ENCODE measurements at regions not wholly inside any gene's neighbourhood (a gene's known extent, or its start where the extent isn't known, plus 50 kb on each side); places are given as distances from the start of the nearest gene placed in this dataset.
A peak's percentile ranks its signal among the peaks of the same experiment; 100 is the strongest.

- DNase-seq = no peak
These were observed 228.7 kb downstream of the REEP3 start for GRCh38 chr10:63749915-63750314.

GRCh38 chr10:63751836-63752235, 230.6 kb downstream of the REEP3 start:
- DNase-seq = no peak

GRCh38 chr10:63752318-63752717, 231.1 kb downstream of the REEP3 start:
- no peak for DNase-seq

- DNase-seq = no peak
These were observed 232.6 kb downstream of the REEP3 start for GRCh38 chr10:63753808-63754207.

- DNase-seq = no peak
These were observed 234.2 kb downstream of the REEP3 start for GRCh38 chr10:63755441-63755840.

DNA sequence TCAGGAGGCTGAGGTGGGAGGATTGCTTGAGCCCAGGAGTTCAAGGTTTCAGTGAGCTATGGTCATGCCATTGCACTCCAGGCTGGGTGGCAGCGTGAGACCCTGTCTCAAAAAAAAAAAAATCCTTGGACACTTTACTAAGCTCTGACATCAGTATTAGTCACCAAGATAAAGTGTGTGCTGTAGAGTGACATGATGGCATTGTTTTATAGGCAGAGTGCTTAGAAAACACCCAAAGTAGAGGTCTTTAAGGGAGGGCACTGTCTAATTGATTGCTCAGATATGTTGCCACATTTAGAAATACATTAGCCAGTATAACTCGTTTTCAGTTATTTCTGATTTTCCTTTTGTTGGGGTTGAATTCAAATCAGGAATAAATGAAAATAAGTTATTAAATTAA, 235.9 kb downstream of the REEP3 start:
- DNase-seq = no peak

DNA sequence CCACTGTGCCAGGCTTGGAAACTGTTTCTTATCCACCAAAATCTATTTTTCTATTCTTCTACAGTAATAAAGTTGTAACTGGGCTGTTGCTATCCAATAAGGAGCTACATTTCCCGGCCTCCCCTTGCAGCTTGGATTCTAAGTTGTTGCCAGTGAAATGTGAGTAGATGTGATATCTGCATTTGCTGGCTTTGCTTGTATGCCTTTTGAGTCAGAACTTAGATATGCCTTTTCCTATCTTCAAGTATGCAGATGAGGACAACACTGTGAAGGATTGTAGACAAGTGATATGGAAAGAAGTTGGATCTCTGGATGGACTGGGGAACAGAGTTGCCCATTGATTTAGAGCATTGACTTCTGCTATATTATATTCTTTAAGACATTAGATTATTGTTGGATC, 236.9 kb downstream of the REEP3 start:
- DNase-seq = no peak

GRCh38 chr10:63759335-63759734, 238.1 kb downstream of the REEP3 start:
- DNase-seq = no peak

GRCh38 chr10:63760034-63760707, 239.0 kb downstream of the REEP3 start:
- no peak for DNase-seq

GRCh38 chr10:63760708-63761047, 239.5 kb downstream of the REEP3 start:
- no peak for DNase-seq

DNA sequence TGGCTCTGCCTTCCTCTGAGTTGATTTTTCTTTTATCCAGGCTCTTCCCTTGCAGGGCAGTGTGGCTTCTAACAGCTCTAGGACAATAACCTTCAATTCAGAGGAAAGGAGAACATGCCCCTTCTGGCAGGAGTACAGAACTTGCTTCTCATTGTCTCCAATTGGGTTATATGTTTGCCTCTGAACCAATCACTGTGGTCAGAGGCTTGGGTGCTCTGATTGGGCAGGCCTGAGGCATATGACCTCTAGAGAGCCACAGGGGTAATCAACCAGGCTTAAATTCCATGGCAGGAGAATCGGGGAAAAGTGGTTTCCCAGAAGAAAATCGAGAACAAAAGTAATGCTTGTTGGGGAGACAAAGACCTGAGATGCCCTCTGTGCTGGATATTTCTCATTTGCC, 240.0 kb downstream of the REEP3 start:
- DNase-seq = peak; percentile 77

GRCh38 chr10:63763744-63764143, 242.5 kb downstream of the REEP3 start:
- no peak for DNase-seq

GRCh38 chr10:63765126-63765525, 243.9 kb downstream of the REEP3 start:
- DNase-seq = no peak

DNA sequence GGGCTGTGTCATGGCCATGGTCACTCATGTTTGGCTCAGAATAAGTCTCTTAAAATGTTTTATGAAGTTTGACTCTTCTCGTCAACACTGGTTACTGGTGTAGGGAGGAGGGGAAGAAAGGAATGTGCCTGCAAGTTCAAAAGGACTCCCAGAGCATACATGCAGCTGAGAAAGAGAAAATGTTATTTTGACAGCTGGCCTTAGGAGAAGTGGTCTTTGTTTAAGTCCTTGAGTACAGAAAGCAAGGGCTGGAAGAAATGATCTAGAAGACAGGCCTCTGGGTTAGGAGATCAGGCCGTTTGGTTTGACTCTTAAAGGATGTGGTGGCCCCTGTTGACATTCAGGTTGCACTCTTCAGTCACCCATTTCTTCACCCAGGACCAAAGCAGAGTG, 245.5 kb downstream of the REEP3 start:
- no peak for DNase-seq

- DNase-seq = peak; percentile 83
These were observed 246.1 kb downstream of the REEP3 start for GRCh38 chr10:63767138-63767801.

DNA sequence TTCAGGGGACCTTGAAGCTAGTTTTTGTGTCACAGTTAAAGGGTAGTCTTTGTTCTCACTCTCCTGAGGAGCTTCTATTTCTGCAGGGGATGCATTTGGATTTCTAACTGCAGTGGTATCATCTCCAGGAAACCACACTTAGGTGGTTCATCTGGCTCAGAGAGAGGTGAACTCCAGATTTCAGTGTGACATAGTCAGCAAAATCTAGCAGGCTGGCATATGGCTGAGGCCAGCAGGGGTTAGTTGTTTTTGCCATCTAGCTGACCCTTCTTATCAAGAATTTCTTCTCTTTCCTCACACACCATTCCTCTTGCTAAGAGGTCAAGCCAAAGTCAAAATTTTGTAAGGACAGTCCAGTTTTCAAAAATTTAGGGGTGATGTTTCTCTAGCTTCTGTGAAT, 248.2 kb downstream of the REEP3 start:
- DNase-seq = no peak

DNA sequence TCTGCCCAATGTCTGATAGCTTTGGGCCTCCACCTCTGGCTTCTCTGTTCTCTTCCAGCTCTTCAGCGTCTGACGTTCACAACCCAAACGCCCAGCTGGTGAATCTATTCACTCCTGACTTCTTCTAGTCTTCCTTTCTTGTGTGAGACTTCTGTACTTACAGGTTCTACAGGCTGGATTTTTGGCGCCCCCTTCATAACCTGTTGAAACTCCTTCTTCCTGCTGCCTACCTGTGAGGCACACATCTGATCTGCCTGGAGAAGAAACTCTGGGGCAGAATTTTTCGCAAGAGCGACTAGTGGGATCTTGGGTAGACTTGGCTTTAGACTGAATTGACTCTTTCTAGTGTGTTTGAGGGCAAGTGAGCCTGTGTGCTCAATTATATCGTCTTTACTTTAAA, 249.3 kb downstream of the REEP3 start:
- DNase-seq = no peak

GRCh38 chr10:63772491-63772890, 251.3 kb downstream of the REEP3 start:
- DNase-seq = no peak

DNA sequence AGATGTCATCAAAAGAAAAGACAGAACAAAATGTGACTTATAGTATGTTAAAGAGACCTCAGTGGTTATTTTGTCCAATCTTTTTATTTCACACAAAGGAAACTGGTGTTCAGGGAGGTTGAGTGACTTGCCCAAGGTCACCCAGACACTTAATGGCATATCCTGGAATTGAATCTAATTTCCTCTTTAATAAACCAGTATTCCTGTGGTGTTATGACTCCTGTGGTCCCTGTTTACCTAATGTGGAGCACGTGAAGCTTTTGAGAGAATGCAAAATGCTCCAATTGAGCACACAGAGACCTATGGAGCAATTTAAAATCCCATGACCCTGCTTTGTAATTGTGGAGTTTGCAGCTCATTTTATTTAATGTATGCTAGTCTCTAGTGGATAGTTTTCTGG, 251.9 kb downstream of the REEP3 start:
- DNase-seq = no peak

- no peak for DNase-seq
These were observed 252.8 kb downstream of the REEP3 start for GRCh38 chr10:63773962-63774361.

DNA sequence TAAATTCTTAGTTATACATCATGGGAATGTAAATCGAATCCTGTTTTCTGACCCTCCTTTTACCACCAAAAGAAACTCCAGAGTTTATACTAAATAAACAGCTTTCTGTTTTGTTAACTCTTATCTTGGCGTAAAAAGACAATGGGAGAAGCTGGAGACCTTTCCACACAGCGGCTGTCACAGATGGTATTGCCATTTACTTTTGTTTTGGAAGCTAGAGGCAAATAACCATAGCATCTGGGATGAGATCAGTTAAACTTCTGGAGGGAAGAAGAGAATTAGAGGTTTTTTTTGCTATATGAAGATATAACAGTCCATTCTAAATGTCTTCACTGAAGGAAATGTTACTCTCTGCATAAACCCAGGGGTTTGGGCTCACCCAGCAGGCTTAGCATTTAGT, 258.9 kb downstream of the REEP3 start:
- DNase-seq = no peak

- no peak for DNase-seq
These were observed 260.0 kb downstream of the REEP3 start for GRCh38 chr10:63781226-63781625.

DNA sequence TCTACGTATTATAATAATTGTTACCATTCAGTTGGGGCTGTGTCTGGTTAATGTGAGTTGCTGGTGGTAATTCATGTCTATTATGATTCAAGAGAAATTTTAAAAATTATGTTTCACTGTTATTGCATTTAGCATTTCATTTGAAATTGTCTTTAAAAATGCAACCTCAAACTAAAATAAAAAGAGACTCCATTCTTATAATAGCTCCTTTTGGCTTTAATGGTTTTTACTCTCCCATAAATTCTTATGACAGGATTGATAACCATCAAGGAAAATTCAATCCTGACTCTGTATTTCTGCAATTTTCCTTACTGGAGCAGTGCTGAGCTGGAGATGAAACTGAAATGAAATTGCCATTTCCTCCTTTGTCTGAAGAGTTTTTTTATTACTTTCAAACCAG, 262.7 kb downstream of the REEP3 start:
- no peak for DNase-seq

DNA sequence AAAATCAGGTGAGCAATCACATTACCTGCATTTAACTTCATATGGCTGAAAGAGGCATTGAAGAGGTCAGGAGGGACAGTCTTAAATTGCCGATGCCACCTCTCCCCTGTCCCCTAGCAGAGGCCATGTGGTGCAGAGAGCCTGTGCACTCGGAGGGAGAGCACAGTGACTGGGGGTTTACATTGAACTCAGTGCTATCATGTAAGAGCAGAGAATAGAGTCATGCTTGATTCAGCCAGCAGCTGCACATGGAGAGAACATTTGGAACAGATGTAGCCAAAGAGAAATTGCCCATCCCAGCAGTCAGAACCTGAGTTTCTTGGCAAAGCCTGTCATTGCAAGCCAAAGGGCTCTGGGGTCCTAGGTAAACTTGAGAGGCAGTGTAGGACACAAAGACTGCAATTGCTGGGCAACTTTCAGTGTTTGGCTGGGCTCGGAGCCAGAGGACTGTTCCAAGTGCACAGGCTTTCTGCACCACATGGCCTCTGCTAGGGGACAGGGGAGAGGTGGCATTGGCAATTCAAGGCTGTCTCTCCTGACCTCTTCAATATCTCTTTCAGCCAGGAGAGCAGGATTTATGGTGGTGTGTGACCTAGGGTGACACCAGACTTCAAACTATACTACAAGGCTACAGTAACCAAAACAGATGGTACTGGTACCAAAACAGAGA, 267.1 kb downstream of the REEP3 start:
- no peak for DNase-seq
